Neural crest cell (in vitro differentiated cells): ENCODE measurements at regions not wholly inside any gene's neighbourhood (a gene's known extent, or its start where the extent isn't known, plus 50 kb on each side); places are given as distances from the start of the nearest gene placed in this dataset.
A peak's percentile ranks its signal among the peaks of the same experiment; 100 is the strongest.

Source experiments
- DNase-seq: peaks from one replicate; pipeline ENCODE4 v3.0.0; 2021; ENCODE audit warnings: low read depth, mixed read lengths, low spot score
- H3K27ac Mint-ChIP-seq: one replicate; pipeline ENCODE4 v1.8.0; 2021; ENCODE audit warnings: mild to moderate bottlenecking, mixed read lengths; ENCODE audit not compliant: unreplicated experiment
- H3K27me3 Mint-ChIP-seq: 2 replicates; pipeline ENCODE4 v1.8.0; 2021; ENCODE audit warnings: low read depth, mild to moderate bottlenecking, mixed read lengths
- H3K36me3 Mint-ChIP-seq: 2 replicates; pipeline ENCODE4 v1.8.0; 2021; ENCODE audit warnings: low read depth, mild to moderate bottlenecking, mixed read lengths
- H3K4me1 Mint-ChIP-seq: 2 replicates; pipeline ENCODE4 v1.8.0; 2021; ENCODE audit warnings: mixed read lengths
- H3K4me3 Mint-ChIP-seq: one replicate; pipeline ENCODE4 v1.8.0; 2021; ENCODE audit warnings: mild to moderate bottlenecking, mixed read lengths
- H3K9me3 Mint-ChIP-seq: 2 replicates; pipeline ENCODE4 v1.8.0; 2021; ENCODE audit warnings: mixed read lengths
- TF ChIP-seq, protein P1 (sequence below): fragments of 200-600 bp; sonication (generic); conservative IDR thresholded peaks from 2 replicates; pipeline ENCODE4 v1.5.0; 2021; ENCODE audit warnings: antibody characterized with exemption, mild to moderate bottlenecking

DNA sequence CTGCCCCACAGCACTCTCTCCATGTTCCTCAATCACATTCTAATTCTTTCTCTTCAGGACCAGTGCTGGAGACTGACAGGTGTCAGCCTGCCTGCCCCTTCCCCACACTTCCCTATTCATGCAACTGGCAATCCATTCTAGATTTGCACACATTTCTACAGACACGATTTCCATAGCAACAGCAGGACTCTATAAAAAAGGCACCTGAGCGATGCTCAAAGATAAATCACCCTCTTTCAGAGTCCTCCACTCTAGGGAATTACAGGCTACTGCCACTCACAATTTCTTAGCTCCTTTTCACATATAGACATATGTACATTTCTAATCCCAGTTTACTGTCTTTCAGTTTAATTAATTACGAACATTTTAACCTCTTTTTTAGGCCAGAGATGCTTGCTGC is 118.1 kb upstream of the ANKRD1 start:
- no peaks in the 10 kb centered on the region for H3K27me3 Mint-ChIP-seq
- no peaks in the 10 kb centered on the region for H3K36me3 Mint-ChIP-seq
- H3K4me1 Mint-ChIP-seq = peaks cover 27% of the 10 kb centered on the region
- TF ChIP-seq, protein P1, sequence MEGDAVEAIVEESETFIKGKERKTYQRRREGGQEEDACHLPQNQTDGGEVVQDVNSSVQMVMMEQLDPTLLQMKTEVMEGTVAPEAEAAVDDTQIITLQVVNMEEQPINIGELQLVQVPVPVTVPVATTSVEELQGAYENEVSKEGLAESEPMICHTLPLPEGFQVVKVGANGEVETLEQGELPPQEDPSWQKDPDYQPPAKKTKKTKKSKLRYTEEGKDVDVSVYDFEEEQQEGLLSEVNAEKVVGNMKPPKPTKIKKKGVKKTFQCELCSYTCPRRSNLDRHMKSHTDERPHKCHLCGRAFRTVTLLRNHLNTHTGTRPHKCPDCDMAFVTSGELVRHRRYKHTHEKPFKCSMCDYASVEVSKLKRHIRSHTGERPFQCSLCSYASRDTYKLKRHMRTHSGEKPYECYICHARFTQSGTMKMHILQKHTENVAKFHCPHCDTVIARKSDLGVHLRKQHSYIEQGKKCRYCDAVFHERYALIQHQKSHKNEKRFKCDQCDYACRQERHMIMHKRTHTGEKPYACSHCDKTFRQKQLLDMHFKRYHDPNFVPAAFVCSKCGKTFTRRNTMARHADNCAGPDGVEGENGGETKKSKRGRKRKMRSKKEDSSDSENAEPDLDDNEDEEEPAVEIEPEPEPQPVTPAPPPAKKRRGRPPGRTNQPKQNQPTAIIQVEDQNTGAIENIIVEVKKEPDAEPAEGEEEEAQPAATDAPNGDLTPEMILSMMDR = no peak
- H3K9me3 Mint-ChIP-seq = no peaks in the 10 kb centered on the region
- DNase-seq = no peak
- no peak overlapping the region for H3K27ac Mint-ChIP-seq
- H3K4me3 Mint-ChIP-seq = no peak overlapping the region

DNA sequence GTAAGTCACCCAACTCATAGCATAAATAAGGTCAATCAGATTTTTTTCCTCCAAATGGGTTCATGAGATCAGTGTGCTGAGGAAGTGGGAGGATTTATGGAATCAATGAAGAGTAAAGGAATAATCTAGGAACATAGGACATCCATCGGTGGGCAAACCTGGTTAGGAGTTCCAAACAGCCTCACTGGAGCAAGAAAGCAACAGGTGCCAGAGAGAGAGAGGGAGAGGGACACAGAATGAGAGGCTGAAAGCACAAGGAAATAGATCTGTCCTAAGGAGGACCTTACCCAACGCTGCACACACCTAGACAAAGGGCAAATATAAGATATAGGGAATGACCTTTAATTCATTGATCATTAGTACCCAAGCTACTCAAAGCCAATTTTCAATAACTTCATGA is 119.5 kb upstream of the ANKRD1 start:
- no peak for DNase-seq
- Mint-ChIP-seq H3K4me1 (peaks cover 15% of the 10 kb centered on the region), H3K36me3 (no peaks in the 10 kb centered on the region), H3K27me3 (no peaks in the 10 kb centered on the region), H3K4me3 (no peak overlapping the region), H3K9me3 (no peaks in the 10 kb centered on the region), H3K27ac (no peak overlapping the region)
- TF ChIP-seq, protein P1 = no peak

DNA sequence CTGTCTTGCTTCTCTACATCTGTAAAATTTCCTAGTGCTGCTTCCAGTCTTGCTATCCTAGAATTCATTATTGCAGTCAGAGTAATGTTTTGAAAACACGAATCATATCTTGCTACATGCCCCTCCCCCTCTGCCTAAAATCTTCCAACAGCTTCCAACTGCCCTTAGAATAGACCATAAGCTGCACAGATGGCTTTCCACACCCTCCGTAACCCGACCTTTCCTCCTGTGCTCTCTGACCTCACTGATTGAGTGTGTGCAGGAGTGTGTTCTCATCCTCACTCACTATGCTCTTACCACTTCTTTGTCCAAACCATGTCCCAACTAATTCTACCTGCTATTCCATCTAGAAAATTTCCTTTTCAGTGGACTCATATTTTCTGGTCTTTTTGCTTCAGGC is 121.2 kb upstream of the ANKRD1 start:
- no peaks in the 10 kb centered on the region for H3K27me3 Mint-ChIP-seq
- TF ChIP-seq, protein P1 = no peak
- no peak overlapping the region for H3K4me3 Mint-ChIP-seq
- peaks cover 23% of the 10 kb centered on the region for H3K4me1 Mint-ChIP-seq
- H3K36me3 Mint-ChIP-seq = no peaks in the 10 kb centered on the region
- H3K9me3 Mint-ChIP-seq = peaks cover 2% of the 10 kb centered on the region
- H3K27ac Mint-ChIP-seq = no peak overlapping the region
- DNase-seq = no peak

DNA sequence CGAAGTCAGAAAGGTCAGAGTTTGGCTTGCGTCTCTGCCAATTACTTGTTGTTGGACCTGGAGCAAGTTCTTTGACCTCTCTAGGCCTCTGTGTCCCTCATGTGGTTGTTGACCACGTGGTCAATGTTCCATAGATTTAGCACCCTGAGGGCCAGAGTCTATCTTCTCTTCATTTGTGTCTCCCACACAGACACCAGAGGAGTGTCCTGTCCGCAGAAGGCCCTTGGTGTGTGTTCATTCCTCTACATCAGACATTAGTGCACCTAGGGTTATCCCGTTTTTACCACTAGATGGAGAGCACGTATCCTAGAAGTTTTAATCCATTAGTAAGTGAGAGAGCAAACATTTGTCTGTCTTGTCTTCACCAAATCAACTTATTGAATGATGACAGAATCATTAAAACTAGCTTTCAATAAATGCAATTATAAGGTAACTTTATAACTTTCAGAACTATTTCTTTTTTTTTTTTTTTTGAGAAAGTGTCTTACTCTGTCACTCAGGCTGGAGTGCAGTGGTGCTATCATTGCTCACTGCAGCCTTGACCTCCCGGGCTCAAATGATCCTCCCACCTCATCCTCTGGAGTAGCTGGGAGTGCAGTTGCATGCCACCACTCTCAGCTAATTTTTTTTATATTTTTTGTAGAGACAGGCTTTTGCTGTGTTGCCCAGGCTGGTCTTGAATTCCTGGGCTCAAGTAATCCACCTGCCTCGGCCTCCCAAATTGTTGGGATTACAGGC is 122.5 kb upstream of the ANKRD1 start:
- Mint-ChIP-seq H3K4me3 (no peak overlapping the region), H3K9me3 (peaks cover 2% of the 10 kb centered on the region), H3K27ac (no peak overlapping the region), H3K27me3 (no peaks in the 10 kb centered on the region), H3K4me1 (peaks cover 23% of the 10 kb centered on the region), H3K36me3 (no peaks in the 10 kb centered on the region)
- TF ChIP-seq, protein P1 = peak; percentile 57
- no peak for DNase-seq

DNA sequence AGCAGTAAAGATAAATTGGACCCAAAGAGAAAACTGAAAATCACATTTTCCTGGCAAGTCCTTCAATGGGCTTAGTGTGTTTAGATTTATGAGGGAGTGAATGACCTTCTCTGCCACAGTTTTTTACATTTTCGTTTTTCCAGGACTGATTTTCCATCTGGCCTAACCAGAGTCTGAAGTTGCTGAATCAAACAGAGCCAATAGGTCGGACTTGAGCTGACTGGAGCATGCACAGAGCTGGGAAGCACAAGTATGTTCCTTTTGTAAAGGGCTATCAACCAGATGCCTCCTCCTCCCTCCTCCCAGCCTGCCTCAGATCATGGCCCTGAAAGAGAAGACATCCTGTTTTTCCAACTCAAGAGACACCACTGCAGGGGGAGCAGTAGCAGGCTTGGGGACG is 126.0 kb upstream of the ANKRD1 start:
- Mint-ChIP-seq H3K4me3 (no peak overlapping the region), H3K36me3 (no peaks in the 10 kb centered on the region), H3K4me1 (peaks cover 41% of the 10 kb centered on the region), H3K27me3 (no peaks in the 10 kb centered on the region), H3K27ac (no peak overlapping the region), H3K9me3 (peaks cover 2% of the 10 kb centered on the region)
- no peak for DNase-seq
- TF ChIP-seq, protein P1 = no peak
